ENCODE measurements at regions not wholly inside any gene's neighbourhood (a gene's known extent, or its start where the extent isn't known, plus 50 kb on each side); places are given as distances from the start of the nearest gene placed in this dataset.

- DNase-seq, result no peak
Observed at GRCh38 chr6:97816526-97816925, 533.5 kb upstream of the MMS22L start.

- DNase-seq, result no peak
Observed at GRCh38 chr6:97819710-97820109, 536.7 kb upstream of the MMS22L start.

GRCh38 chr6:97820400-97820799 lies 537.4 kb upstream of the MMS22L start:
- DNase-seq, result no peak

DNA sequence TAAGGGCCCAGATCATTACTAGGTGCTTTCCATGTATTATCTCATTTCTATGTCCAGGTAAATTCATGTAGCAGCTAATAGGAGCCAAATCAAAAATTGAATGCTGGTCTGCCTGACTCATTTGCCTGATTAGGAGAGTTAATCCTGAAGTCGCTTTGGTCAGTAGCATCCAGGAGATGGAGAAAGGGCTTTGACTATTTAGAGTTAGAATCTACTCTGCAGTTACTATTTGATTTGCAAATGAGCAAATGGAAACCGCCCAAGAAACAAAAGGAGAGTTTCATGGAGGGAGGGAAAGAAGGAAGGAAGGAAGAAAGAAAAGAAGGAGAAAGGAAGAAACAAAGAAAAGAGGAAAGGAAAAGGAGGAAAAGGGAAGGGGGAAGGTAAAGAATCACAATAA lies 539.6 kb upstream of the MMS22L start:
- no peak for DNase-seq

GRCh38 chr6:97841763-97842162 lies 558.7 kb upstream of the MMS22L start:
- DNase-seq, result no peak

DNA sequence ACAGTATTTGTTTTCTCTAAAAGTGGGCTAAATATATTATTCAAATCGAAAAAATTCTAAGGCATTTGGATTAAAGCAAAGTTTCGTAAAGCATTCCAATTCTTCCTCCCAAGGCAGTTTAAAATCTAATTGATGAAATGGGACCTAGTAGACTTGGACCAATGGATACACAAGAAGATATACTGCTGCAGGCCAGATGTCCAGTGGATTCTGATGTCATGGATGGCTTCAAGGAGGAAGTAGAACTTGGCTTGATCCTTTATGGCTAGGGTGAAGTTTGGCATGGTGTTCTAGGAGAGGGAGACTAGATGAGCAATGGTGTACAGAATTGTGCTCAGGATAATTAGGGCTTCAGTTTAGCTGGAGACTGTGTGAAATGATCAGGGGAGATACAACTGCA lies 559.5 kb upstream of the MMS22L start:
- no peak for DNase-seq

- DNase-seq, result no peak
Observed at GRCh38 chr6:97849390-97849789, 566.4 kb upstream of the MMS22L start.

DNA sequence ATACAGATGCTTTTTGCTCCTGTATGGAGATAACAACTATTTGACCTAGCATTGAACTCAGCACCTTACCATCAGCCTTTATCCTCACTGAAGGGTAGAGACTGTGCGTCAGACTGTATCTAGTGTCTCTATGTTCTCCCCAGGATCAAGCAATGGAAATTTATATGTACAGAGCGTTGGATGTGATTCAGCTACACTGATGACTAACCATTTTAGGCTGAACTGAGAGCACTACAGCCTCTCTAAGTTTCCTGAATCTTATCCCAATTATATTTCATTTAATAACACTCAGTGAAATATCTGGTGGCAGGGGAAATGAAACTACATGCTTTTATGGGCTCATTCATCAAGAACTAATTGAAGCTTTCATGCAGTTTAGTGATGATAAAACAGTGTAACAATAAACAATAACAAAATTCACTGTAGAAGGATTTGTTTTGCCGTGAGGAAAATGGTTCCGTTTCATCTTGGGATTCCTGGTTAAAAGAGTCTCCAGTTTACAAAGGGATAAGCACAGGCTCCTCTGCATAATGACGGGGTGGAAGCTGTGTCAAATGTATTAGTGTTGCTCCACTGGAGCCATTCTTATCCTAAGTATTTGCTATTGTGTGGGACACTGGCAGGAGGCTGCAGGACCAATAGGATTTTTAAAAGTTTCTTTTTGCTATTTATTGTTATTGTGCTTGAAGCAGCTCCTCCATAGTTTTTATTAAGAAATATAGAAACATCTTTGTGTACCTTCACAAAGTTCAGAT lies 567.6 kb upstream of the MMS22L start:
- DNase-seq, result no peak

- no peak for DNase-seq
Observed at GRCh38 chr6:97863697-97864096, 580.7 kb upstream of the MMS22L start.

- DNase-seq, result no peak
Observed at GRCh38 chr6:97864366-97864765, 581.4 kb upstream of the MMS22L start.

DNA sequence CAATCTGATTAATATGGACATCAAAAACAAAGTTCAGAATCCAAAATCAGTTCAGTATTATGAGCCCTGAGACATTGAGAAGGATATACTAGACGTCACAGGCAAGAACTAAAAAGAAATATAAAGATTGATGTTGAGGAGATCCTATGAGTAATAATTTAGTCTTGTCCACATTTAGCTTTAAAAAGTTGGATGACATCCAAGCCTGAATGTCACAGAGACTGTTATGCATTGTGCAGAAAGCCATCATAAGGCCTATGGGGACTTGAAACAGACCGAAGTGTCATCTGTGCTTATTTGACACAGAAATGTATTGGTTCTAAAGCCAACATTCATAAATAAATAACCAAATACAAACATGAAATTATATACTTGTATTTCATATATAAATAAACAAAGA lies 581.8 kb upstream of the MMS22L start:
- no peak for DNase-seq

DNA sequence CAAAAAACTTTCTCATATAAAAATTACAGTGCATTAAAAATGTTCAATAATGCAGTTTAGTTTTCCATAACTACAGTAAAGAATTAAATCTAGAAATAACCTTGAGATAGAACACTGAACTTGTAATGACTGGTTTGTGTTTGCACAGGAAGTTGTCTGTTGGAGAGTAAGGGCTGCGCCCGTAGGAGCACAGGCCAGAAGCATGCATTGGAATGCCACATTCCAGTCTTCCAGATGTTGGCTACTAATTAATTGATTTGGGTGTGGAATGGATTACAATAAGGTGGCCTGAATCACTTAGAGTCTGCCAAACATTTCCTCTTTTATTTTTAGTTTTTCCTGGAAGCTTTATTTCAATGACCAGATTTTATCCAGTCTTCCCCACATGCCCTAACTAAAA lies 582.6 kb upstream of the MMS22L start:
- DNase-seq, result no peak

DNA sequence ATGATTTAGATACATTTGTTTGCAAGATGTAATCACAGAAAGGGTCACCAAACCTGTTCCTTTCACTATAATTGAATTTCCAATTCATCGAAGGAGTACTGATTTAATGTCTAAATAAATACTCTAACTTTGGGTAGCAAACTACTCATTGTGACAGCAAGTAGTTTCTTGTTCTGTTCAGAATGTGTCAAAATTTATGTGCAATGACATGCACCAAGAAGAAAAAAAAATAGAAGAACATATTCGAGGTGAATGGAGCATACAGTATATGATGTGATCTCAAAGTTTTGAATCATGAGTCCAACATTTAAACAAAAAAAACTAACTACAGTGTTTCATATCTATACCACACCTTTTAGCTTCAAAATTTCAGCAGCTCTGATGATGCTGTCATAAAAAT lies 583.6 kb upstream of the MMS22L start:
- no peak for DNase-seq

- no peak for DNase-seq
Observed at GRCh38 chr6:97867177-97867576, 584.2 kb upstream of the MMS22L start.

- no peak for DNase-seq
Observed at GRCh38 chr6:97870273-97870672, 587.3 kb upstream of the MMS22L start.

DNA sequence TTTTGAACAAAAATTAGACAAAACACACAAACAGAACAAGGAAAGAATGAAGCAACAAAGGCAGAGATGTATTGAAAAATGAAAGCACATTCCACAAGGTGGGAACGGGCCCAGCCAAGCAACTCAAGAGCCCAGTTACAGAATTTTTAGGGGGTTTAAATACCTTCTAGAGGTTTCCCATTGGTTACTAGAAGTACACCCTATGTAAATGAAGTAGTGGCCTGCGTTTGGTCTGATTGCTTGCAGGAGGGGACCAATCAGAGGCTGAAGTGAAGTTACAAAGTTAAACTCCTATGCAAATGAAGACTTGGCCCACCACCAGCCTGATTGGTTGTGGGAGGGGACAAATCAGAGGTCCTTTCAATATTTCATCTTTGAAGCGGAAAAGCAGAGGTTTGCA lies 593.7 kb upstream of the MMS22L start:
- DNase-seq, result no peak

GRCh38 chr6:97882755-97883154 lies 599.7 kb upstream of the MMS22L start:
- DNase-seq, result no peak

DNA sequence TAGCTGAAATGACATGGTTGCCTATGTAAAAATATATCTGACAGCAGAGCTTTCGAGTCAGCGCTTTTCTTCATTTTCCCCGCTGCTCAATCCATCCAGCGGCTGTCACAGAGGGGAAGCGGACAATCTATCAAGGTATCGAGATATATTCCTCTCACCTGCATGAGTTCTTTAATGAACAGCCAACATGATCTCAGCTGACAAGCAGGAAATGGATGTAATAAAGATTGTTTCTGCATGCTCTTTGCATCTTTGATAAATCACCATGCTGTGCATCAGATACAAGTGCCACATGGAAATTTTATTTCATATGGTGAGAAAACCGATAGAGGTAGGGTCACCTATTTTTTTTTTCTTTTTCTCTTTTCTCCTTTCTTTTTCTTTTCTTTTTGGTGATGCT lies 602.3 kb upstream of the MMS22L start:
- no peak for DNase-seq

- no peak for DNase-seq
Observed at GRCh38 chr6:97885828-97886227, 602.8 kb upstream of the MMS22L start.

- DNase-seq, result no peak
Observed at GRCh38 chr6:97901531-97901930, 618.5 kb upstream of the MMS22L start.

GRCh38 chr6:97909380-97909779 lies 626.4 kb upstream of the MMS22L start:
- DNase-seq, result no peak

GRCh38 chr6:97913721-97914120 lies 630.7 kb upstream of the MMS22L start:
- no peak for DNase-seq

DNA sequence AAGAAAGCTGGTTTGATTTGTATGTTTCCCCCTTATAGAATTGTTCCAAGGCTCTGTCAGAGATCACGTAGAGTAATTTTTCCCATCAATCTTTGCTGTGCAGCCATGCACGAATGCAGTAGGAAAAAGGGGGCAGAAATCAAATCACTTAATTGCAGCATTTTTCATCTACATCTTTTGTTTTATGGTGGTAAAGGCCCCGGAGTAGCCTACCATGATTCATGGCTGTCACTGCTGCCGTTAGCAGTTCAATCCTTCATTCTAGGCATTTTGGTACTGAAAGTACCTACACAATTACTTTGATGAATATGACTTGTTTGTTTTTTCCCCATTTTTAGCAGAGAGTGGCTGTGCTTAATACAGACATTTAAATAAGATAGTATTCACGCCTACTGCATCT lies 631.9 kb upstream of the MMS22L start:
- no peak for DNase-seq

DNA sequence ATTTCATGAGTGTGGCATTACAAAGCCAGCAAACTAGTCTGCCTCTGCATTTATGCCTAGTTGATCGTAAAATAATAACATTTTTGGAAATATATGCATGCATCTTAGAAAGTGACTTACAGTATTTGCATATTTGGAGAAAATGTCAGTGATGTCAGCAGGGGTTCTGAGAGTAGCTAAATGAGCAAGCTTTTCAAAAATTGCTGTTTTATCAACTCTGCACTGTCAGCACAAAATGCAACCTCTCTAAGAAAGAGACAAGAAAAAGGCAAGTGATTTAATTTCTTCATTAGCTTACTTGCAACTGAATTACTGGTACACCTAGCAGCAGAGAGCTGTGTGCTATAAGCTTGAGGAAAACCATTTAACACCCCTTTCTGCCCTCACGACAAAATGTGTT lies 632.5 kb upstream of the MMS22L start:
- no peak for DNase-seq

DNA sequence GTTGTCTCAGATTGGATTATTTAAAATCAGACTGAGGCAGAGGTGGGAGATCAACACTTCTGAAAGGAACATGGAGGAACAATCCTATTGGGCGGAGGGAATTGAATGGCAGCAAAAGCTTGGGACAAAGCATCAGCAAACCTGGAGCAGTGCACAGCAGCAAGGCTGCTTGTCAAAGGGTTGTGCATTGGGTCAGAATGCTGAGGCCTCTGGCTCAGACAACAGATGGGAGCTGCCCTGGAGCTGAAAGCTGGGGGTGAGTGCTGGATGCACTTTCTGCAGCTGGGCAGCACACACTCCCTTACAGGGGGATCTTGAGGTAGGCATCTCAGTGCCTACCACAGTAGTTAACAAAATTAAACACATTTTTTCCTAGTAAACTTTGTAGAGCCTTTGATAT lies 634.4 kb upstream of the MMS22L start:
- DNase-seq, result no peak
